Heart left ventricle (tissue), 13 donors: ENCODE measurements at regions not wholly inside any gene's neighbourhood (a gene's known extent, or its start where the extent isn't known, plus 50 kb on each side); places are given as distances from the start of the nearest gene placed in this dataset.

Experiments
- POLR2A ChIP-seq, 2 donors: fragments of 450-650 bp; IDR thresholded peaks; one replicate each; pipeline ENCODE4 v1.6.1; 2017; ENCODE audit warnings: antibody characterized with exemption in 2 of 2, mild to moderate bottlenecking in 2 of 2, moderate library complexity in 2 of 2
- TF ChIP-seq, protein P1 (sequence below), 12 donors: fragments of 200-600 bp; sonication (generic) in 4 of 12; IDR thresholded peaks; one replicate each; pipeline versions ENCODE4 v1.5.0 to v1.8.0; 2018 to 2022; ENCODE audit warnings: antibody characterized with exemption in 12 of 12, mild to moderate bottlenecking in 5 of 12
- donor health status: ischemic (EF 13 %, LVEDD 7.1; RV severe dilation, severe dysfunction).
- donor health status: DM: no; HTN: yes; CAD: no.
- donor health status: DM: no; HTN: no; CAD: no.
- donor health status: ischemic (EF 25% LVEDD 6.9; RV normal size, moderate dysfunction).
- donor health status: ischemic (EF 25% LVEDD 5.7; RV mildly dilated, moderate dysfunction).
- donor health status: ischemic (EF 35%, LVEDD 5.7; RV mildly dilated, moderate dysfunction).
- donor health status: nonischemic (EF 11% LVEDD 7.7; RV severe dilation, severe dysfunction).
- donor health status: DM: yes; HTN: yes; CAD: no.
- donor health status: PGD.
- donor health status: ischemic (EF 29% LVEDD 5.4; RV normal size, mild dysfunction).
- donor health status: nonischemic (EF 23%, LVEDD 6.1; RV moderate dilation, normal function).

- no peak for TF ChIP-seq POLR2A (IDR thresholded peaks at IDR 0.05)
- TF ChIP-seq, protein P1, sequence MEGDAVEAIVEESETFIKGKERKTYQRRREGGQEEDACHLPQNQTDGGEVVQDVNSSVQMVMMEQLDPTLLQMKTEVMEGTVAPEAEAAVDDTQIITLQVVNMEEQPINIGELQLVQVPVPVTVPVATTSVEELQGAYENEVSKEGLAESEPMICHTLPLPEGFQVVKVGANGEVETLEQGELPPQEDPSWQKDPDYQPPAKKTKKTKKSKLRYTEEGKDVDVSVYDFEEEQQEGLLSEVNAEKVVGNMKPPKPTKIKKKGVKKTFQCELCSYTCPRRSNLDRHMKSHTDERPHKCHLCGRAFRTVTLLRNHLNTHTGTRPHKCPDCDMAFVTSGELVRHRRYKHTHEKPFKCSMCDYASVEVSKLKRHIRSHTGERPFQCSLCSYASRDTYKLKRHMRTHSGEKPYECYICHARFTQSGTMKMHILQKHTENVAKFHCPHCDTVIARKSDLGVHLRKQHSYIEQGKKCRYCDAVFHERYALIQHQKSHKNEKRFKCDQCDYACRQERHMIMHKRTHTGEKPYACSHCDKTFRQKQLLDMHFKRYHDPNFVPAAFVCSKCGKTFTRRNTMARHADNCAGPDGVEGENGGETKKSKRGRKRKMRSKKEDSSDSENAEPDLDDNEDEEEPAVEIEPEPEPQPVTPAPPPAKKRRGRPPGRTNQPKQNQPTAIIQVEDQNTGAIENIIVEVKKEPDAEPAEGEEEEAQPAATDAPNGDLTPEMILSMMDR (IDR thresholded peaks at IDR 0.05), result no peak
Observed at GRCh38 chr20:24859539-24859938, 89.5 kb upstream of the CST7 start.
